ENCODE measurements at regions not wholly inside any gene's neighbourhood (a gene's known extent, or its start where the extent isn't known, plus 50 kb on each side); places are given as distances from the start of the nearest gene placed in this dataset.

DNA sequence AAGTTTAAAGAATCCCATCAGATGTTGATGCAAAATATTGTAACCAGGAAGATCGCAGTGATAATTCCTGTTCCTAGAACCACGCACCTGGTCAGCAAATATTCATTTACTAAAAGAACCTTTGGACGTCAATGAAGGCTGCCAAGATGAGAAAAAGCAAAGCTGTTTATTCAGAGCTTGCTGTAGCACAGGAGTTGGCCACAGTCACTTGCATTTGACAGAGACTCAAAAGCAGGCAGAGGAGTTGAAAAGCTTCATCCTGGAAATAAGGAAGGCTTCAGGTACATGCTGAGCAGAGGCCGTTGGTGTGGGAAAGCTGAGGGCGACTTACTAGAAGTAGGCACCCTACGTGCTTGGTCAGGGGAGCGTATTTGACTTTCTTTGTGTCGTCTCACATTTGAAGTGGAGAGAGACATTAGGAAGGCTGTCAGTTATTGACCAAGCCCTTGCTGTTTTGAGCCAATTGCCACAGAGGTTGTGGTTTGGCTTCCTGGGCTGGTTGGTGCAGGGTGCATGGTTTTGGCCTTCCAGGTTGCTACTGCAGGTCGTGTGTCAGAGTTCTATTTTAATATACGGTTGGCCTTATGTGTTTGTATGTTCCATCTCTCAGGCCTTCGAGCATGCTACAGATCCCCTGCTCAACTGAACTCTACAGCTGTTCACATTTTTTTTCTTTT lies 289.6 kb downstream of the METTL4 start:
- no peak for DNase-seq (ENCODE audit: low read depth in 2 of 3, low spot score in 2 of 3)

DNA sequence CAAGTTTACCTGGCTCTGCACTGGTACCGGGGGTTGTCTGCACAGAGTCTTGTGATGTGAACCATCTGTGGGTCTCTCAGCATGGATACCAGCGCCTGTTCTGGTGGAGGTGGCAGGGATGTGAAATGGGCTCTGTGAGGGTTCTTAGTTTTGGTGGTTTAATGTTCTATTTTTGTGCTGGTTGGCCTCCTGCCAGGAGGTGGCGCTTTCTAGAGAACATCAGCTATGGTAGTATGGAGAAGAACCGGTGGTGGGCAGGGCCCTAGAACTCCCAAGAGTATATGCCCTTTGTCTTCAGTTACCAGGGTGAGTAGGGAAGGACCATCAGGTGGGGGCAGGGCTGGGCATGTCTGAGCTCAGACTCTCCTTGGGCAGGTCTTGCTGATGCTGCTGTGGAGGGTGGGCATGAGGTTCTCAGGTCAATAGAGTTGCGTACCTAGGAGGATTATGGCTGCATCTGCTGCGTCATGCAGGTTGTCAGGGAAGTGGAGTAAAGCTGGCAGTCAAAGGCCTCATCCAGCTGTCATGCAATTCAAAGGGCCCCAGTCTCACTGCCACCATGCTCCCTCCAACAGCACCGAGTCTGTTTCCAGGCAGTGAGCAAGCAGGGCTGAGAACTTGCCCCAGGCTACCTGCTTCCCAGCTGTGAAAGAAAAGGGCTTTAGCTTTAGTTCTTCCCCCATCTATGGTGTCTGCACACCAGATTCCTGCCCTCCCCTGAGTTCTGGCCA lies 278.0 kb downstream of the METTL4 start:
- no peak for DNase-seq (ENCODE audit: low read depth in 2 of 3, low spot score in 2 of 3)

DNA sequence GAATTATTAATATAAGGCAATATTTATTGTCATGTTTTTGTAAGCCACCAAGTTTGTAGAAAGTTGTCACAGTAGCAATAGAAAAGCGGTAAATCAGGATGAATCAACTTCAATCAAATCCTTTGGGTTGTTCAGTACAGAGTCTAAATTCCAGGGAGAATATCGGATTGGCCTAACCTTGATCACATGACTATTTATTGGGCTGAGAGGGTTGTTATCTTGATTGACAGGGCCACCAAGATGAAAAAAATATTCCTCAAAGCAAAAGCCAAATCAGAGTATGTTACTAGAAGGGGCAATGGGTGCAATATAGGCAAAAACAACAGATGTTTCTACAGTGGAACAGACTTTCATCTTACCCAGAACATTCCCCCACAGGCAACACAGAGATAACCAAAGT lies 270.0 kb downstream of the METTL4 start:
- no peak for DNase-seq (ENCODE audit: low read depth in 2 of 3, low spot score in 2 of 3)

DNA sequence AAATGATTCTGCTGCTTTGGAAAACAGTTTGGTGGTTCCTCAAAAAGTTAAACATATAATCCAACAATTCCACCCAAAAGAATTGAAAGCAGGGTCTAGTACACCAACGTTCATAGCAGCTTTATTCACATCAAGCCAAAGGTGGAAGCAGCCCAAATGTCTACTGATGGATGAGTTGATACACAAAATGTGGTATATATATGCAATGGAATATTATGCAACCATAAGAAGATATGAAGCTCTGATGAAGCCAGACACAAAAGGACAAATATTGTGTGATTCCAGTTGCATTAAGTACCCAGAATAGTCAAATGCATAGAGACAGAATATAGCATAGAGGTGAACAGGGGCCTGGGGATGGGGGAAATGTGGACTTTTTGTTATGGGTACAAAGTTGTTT lies 269.3 kb downstream of the METTL4 start:
- no peak for DNase-seq (ENCODE audit: low read depth in 2 of 3, low spot score in 2 of 3)

DNA sequence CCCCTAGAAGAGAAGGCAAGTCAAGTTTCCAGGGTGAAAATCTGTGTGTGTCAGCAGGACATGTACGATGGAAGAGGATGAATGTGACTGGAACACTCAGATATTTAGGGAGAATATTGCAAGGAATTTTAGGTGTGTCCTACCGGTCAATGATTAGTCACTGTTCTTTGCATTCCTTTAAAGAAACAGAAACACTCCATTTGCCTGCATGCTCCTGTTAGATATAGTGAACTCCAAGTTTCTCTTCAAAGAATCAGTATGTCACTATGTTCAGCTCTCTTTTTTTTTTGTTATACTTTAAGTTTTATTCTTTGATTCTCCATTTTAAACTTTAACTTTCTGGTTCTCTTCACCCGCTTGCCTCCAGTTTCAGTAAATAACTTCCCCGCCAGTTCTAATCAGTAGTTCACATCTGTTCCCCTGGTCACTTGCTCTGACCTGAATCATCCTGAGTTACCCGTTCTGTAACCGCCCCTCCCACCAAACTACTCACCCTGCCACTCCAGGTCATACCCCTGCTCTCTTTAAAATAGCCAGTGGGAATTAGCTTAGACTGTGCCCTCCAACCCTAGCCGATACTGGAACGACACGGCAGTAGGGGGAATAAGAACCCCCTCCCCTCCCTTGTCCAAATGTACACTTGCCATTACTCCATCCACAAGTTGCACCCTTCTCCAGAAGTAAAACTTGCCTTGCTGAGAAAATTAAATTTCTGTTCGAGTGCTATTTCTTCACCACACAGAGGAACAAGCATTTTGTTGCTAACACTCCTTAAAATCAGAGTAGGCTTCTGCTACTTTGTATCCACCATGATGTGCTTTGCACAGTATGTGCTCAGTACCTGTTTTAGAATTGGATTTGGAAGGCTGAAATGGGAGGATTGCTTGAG lies 268.4 kb downstream of the METTL4 start:
- DNase-seq (ENCODE audit: low read depth in 2 of 3, low spot score in 2 of 3): no peak

DNA sequence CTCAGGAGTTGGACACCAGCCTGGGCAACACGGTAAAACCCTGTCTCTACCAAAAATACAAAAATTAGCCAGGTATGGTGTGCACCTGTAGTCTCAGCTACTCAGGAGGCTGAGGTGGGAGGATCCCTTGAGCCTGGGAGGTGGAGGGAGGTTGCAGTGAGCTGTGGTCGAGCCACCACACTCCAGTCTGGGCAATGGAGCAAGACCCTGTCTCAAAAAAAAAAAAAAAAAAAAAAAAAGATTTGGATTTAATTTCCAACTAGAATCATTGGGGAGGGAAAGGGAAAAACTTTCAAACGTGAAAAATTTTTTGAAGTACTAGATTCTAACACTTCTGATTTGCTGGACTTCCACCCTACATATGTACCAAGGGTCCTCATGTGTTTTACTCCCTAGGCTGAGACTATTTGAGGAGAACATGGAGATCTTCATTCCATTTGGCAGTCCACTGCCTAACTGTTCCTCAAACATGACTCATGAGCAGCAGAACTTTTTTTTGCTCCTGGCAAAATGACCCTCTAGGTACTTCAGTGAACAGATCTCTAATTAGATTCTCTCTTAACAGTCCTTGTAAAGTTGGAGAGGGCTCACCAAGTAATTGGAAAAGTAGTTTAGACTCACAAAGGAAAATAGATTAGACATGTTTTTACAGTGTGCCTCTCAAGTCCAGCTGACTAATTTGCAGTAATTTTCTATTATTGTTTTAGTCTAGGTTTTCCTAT lies 267.6 kb downstream of the METTL4 start:
- DNase-seq (ENCODE audit: low read depth in 2 of 3, low spot score in 2 of 3): no peak

DNA sequence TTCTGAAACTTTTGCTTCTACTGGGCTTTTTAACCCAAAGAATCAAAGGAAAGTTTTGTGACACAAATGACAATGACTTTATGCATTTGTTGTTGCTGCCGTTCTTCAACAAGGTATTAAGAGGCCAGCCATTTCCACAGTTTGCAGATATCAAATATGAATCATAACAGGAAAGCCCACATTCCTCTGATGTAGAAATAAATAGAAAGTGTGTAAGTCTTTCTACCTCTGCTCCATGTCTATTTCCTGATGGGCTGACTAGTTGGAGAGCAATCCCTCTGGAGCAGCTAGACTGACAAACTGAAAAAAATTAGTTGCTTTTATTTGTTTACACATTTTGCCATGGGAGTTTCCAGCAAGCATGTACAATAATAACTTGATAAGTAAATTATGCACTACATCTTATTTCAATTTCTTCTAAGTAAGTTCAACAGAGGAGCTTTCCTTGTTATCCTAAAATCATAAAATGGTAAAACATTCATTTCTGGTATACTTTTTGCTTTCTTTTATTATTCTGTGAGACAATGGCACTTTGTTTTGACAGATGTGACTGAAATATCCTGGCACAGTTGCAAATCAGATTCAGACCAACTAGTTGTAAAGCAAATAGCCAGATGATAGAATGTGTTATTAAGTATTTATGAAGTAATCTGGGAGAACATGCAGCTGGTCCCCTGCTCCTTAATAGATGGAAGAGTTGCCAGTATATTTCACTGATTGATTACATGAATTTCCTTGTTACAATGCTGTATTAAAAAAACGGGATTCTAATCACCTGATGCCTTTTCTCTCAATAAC lies 266.7 kb downstream of the METTL4 start:
- no peak for DNase-seq (ENCODE audit: low read depth in 2 of 3, low spot score in 2 of 3)

DNA sequence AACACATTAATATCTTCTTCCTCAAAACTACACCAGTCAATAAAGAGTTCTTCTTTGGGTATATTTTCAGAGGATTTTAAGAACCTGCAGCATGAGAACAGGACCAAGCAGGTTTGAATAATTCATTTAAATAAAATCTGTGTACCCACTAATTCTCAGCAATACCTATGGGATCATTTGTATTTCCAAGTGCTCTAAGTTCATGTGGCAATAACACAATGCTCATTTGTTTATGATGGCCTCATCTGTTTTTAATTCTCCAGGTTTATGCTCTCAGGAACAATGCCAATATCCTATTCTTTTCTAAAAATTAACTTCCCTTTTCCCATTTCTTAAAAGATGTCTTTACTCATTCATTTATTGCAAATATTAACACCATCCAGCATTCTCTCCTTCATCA lies 264.7 kb downstream of the METTL4 start:
- no peak for DNase-seq (ENCODE audit: low read depth in 2 of 3, low spot score in 2 of 3)

DNA sequence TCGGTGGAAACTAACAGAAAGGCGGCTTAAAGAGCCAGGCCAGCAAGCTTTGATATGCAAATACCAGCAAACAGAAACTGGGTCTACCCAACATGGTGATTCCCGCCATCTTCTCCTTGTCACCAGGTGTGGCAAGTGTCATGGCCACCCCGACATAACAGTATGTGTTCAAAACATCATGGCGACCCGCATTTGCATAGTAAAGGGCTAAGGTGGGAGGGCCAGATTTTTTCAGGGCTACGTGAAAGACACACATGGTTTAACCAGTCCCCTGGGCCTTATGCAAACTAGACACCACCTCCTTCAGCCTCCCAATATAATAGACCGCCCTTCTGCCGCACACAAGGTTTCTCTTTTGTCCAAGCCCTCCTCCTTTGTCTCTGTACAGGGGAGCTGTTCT lies 260.4 kb downstream of the METTL4 start:
- no peak for DNase-seq (ENCODE audit: low read depth in 2 of 3, low spot score in 2 of 3)

DNA sequence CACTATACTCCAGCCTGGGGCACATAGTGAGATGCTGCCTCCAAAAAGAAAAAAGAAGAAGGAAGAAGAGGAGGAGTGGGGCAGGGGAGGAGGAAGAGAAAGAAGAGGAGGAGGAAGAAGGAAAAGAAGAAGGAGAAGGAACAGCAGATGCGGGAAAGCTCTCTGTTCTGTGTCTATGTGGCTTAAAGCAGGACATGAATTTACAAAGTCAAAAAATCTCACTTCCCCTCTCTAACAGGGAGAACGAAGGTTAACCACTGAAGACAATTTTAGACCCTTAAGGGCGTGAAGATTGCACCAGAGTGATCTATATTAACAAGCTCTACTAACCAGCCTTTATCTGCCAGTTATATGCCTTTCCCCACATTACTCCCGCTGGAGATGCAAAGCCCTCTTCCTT lies 258.9 kb downstream of the METTL4 start:
- DNase-seq (ENCODE audit: low read depth in 2 of 3, low spot score in 2 of 3): no peak

DNA sequence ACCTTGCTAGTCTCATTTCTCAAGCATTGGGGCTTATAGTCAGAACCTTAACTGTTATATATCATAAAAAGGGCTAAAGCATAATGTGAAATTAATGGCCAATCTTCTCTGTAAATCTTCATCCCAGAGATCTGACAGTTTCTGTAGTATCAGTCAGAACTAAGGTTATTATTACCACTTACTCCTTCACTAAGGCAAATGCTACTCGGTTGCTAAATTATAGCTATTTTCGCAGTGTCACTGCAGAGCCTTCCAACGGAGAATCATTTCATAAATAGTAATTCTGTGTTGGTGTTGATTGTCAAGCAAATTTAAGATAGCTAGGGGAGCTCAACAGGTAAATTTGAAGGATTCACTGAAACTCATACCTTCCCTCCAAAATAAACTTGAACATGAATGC lies 258.0 kb downstream of the METTL4 start:
- DNase-seq (ENCODE audit: low read depth in 2 of 3, low spot score in 2 of 3): no peak

DNA sequence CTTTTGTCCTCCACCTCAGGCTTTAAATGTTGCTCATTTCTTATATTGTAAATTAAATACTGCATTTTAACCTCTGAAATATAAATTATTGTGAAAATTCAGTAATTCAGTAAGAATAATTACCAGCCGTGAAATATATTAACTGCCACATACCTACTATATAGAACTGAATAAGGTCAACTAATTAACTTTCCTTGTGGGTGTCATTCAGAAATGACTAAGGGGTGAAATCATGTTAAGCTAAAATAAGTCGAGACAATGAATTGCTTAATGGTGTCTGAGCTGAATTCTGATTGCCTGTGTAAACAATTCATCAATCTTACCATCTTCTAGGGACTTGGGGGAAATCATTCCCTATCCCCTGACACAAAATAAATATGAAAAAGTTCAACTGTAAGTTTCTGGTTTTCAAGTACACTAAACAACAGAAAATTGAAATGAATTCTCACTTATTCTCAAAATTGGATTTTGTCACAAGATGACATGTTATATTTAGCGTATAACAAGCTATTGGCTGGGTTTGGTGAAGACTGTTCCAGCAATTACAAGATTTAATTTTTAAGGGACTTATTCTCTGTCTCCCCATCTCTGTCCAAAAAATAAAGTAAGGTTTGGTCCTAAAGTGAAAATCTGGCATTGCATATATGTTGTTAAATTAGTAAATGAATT lies 255.1 kb downstream of the METTL4 start:
- no peak for DNase-seq (ENCODE audit: low read depth in 2 of 3, low spot score in 2 of 3)

DNA sequence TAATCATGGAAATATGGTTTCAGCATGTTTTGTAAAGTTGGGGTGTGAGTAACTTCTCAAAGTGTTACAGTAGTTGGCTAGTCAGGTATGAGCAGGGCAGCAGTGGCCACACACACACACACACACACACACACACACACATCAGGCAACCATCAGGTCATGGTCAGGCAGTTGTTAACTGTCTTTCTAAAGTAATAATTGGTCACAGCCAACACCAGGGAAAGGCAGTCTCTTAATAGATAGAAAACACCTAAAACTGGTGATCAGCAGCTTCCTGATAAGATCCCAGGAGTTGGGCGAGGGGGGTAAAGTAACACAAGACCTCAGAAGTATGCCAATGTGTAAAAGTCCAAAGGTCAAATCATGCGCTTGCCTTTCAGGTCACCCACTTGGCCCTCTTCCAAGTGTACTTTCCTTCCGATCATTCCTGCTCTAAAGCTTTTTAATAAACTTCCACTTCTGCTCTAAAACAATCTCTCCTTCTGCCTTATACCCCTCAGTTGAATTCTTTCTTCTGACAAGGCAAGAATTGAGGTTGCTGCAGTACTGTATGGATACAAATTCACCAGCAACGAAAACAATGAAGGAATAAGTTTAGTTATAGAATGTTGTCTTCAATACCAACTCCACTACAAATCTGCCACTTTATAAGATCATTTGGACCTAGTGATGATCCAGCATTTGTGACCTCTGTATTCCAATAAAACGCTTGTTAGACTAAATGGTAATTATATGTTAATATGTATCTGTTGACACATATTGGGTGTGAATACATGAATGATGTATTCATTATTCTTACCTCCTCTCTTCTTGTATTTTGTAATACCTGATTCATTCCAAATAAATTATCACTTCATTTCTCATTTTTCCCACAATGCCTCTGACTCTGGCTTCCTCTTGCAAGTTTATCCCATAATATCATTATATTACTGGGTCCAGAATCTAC lies 254.3 kb downstream of the METTL4 start:
- no peak for DNase-seq (ENCODE audit: low read depth in 2 of 3, low spot score in 2 of 3)

DNA sequence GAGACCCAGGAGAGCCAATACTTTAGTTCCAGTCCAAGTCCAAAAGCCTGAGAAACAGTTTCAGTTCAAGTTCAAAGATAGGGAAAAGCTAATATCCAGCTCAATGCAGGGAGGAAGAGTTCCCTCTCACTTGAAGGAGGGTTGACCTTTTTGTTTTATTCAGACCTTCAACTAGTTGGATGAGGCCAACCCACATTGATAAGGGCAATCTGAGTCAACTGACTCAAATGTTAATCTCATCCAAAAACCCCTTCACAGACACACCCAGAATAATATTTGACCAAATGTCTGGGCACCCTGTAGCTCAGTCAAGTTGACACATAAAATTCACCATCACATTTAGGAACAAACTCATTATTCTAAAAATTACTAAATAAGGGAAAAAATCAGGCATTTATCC lies 246.8 kb downstream of the METTL4 start:
- DNase-seq (ENCODE audit: low read depth in 2 of 3, low spot score in 2 of 3): no peak

DNA sequence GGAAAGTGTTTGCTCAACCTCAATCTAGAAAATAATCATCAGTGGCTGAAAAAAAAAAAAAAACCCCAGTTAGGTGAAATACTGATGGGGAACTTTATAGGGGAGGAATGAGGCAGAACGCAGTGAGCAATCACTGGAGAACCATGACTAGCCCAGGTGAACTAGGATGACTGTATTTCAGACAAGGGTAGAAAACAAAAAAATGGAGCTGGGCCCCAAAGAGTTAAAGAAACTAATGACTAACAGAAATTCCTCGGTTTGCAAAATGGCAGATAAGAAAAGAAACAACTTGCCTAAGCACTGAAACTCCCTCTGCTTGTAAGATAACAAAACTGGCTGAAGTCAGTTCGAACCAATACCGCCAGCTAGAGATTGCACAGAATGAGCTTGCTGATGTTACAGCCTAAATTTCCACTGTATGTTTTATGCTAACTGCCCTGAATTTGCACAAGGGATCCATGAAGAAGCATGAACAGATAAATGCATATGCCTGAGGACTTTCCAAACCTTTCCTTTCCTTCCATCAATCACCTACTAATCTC lies 245.9 kb downstream of the METTL4 start:
- DNase-seq (ENCODE audit: low read depth in 2 of 3, low spot score in 2 of 3): no peak

DNA sequence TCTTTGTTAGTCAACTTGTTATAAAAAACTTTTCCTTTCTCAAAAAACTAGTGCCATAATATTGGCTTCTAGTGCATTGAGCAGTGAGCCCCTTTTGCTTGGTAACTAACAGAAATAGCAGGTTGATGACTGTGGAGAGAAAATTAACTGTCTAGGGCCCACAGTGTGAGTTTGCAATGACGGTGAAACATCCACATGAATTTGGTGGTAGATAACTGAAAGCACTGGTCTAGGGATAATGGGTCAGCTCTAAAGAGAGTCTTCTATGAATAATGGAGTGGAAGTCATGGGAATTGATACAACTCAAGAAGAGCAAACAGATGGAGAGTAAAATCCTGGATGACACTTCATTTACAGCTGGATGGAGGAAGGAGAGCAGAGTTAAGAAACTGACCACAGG lies 245.4 kb downstream of the METTL4 start:
- no peak for DNase-seq (ENCODE audit: low read depth in 2 of 3, low spot score in 2 of 3)

DNA sequence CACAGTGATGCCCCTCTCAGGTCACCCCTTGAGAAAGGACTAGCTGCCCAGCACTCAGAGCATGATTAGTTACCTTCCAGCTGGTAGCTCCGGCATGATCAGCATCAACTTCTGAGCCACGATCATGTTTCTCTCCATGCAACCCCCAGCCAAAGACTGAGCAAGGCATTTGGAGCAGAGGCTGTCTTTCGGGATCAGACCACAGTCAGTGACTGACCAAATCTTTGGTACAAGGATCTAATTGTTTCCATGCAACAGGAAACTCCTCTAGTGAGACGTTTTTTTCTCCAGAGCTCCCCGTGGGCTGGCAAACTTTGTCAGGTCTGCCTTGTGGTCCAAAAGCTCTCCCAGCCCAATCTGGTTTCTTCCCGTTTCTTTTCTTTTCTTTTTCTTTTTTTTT lies 244.3 kb downstream of the METTL4 start:
- no peak for DNase-seq (ENCODE audit: low read depth in 2 of 3, low spot score in 2 of 3)

DNA sequence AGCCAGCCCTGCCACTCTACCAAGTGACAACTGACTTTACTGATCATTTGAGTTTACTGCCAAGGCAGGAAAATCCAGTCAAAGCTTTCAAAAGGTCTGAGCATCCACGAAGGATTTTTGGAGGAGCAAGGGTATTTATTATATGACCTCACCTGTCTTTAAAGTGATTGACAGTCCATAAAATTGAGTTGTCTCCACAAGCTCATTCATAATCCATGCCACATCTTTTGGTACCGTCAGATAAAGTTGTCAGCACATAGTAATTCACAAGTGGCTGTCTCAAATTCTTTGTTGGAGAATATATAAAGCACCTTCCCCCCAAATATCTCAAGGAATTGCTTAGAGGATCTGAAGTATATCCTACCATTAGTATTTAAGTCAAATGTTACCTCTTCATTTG lies 240.5 kb downstream of the METTL4 start:
- DNase-seq (ENCODE audit: low read depth in 2 of 3, low spot score in 2 of 3): no peak

DNA sequence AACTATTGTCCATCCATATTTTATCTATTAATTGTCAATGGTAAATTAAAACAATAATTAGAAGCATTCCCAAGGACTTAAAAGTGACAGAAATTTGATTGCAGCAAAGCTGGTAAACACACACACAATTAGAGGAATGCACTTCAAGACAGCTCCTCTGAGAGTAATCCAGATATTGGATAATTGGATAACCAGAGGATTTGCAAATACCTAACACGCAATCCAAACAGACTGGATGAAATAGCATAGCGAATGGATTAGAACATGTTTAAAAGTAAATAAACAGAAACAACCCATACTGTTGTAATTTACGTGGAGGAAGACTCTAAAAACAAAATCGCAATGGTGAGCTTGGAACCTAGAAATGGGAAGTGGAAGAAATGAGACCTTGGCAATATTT lies 239.8 kb downstream of the METTL4 start:
- no peak for DNase-seq (ENCODE audit: low read depth in 2 of 3, low spot score in 2 of 3)

All from activated CD8-positive, alpha-beta memory T cell treated with anti-CD3 and anti-CD28 coated beads for 48 hours (primary cell).